Kidney (tissue), 13 donors: ENCODE measurements at regions not wholly inside any gene's neighbourhood (a gene's known extent, or its start where the extent isn't known, plus 50 kb on each side); places are given as distances from the start of the nearest gene placed in this dataset.
"Not testable (repeated sequence)": the region's sequence is repeated elsewhere in the genome, so short reads cannot be mapped to it uniquely, and the experiment has no call there.

Source experiments
- DNase-seq, 5 donors: peaks; one replicate each; pipeline ENCODE4 v3.0.0-alpha.2; 2013 to 2020
- FAIRE-seq: peaks from 2 replicates; lab custom pipeline; 2012; peaks lifted over from hg19 to GRCh38; lab: Jason Lieb, UNC
- H3K27ac ChIP-seq, 2 donors: one replicate each; pipeline ENCODE4 v1.7.0; 2013; ENCODE audit warnings: low read depth in 2 of 2, low read length in 2 of 2, inconsistent platforms in 1 of 2
- H3K27me3 ChIP-seq: one replicate; pipeline ENCODE4 v1.7.1; 2013; ENCODE audit warnings: low read length, inconsistent platforms; ENCODE audit not compliant: control insufficient read depth, insufficient read depth
- H3K36me3 ChIP-seq, 3 donors: one replicate each; pipeline versions ENCODE4 v1.7.0 to v1.7.1; 2013; ENCODE audit warnings: low read length in 3 of 3, control low read depth in 1 of 3, inconsistent platforms in 1 of 3; ENCODE audit not compliant: insufficient read depth in 3 of 3, control insufficient read depth in 2 of 3
- H3K4me1 ChIP-seq, 3 donors: one replicate each; pipeline versions ENCODE4 v1.7.0 to v1.7.1; 2013; ENCODE audit warnings: low read length in 3 of 3, inconsistent platforms in 1 of 3, low read depth in 1 of 3; ENCODE audit not compliant: control insufficient read depth in 2 of 3, insufficient read depth in 2 of 3
- H3K4me3 ChIP-seq, 3 donors: one replicate each; pipeline versions ENCODE4 v1.7.0 to v1.8.1; 2013; ENCODE audit warnings: low read length in 3 of 3, control low read depth in 1 of 3, inconsistent platforms in 1 of 3
- H3K9ac ChIP-seq, 3 donors: one replicate each; pipeline versions ENCODE4 v1.7.0 to v1.7.1; 2013; ENCODE audit warnings: low read length in 3 of 3, control low read depth in 1 of 3, inconsistent platforms in 1 of 3
- H3K9me3 ChIP-seq, 3 donors: one replicate each; pipeline versions ENCODE4 v1.7.0 to v1.7.1; 2013; ENCODE audit warnings: low read length in 3 of 3, control low read depth in 1 of 3, inconsistent platforms in 1 of 3; ENCODE audit not compliant: control insufficient read depth in 2 of 3, insufficient read depth in 1 of 3
- intact Hi-C: fragments of 100-400 bp; cut with DNase I; formaldehyde crosslinking; loops from one replicate; pipeline ENCODE4 v1.11.1; 2022
- TF ChIP-seq, protein P1 (sequence below): IDR thresholded peaks from 3 replicates; pipeline ENCODE4 v1.5.1; 2012; ENCODE audit warnings: mild to moderate bottlenecking, moderate library complexity, borderline replicate concordance; ENCODE audit not compliant: insufficient read depth; ENCODE audit errors: extremely low read depth
- donor health status: control.
- donor health status: control.
- donor health status: control.
- donor health status: control.
- donor health status: control.
- donor health status: DM: yes; HTN: yes; CAD: no.
- donor health status: Normal renal cell carcinoma (clear cell type).

- H3K9me3 ChIP-seq: no peaks in the 10 kb centered on the region
- no peak overlapping the region for H3K4me3 ChIP-seq
- intact Hi-C loops: no loop called here
- TF ChIP-seq, protein P1, sequence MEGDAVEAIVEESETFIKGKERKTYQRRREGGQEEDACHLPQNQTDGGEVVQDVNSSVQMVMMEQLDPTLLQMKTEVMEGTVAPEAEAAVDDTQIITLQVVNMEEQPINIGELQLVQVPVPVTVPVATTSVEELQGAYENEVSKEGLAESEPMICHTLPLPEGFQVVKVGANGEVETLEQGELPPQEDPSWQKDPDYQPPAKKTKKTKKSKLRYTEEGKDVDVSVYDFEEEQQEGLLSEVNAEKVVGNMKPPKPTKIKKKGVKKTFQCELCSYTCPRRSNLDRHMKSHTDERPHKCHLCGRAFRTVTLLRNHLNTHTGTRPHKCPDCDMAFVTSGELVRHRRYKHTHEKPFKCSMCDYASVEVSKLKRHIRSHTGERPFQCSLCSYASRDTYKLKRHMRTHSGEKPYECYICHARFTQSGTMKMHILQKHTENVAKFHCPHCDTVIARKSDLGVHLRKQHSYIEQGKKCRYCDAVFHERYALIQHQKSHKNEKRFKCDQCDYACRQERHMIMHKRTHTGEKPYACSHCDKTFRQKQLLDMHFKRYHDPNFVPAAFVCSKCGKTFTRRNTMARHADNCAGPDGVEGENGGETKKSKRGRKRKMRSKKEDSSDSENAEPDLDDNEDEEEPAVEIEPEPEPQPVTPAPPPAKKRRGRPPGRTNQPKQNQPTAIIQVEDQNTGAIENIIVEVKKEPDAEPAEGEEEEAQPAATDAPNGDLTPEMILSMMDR: no peak
- no peaks in the 10 kb centered on the region for H3K27me3 ChIP-seq
- no peak for FAIRE-seq
- DNase-seq: no peak
- no peak overlapping the region for H3K9ac ChIP-seq
- H3K27ac ChIP-seq: no peak overlapping the region
- H3K4me1 ChIP-seq: no peaks in the 10 kb centered on the region
- no peaks in the 10 kb centered on the region for H3K36me3 ChIP-seq
Observed at GRCh38 chr7:118418433-118418832, 193.9 kb downstream of the ANKRD7 start.

DNA sequence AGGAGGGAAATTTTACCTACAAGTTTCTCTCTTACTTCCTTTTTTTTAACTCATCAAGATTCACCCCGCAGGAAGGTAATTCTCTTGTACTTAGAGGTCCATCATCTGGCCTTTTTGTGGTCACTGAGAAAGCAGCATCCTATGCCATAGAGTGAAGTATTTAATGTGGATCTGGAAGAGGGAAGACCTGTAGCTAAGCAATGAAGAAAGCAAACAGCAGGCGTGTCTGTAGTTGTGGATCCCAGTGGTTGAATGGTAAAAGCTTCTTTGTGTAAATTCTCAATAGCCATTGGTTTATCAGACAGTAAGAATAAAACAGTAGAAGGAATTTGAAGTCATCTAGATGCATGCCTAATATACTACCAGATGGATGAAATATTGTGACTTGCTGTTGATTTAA, 196.4 kb downstream of the ANKRD7 start:
- no peaks in the 10 kb centered on the region for H3K27me3 ChIP-seq
- no peak overlapping the region for H3K4me3 ChIP-seq
- TF ChIP-seq, protein P1: no peak
- DNase-seq (no peak), FAIRE-seq (no peak)
- H3K9me3 ChIP-seq: no peaks in the 10 kb centered on the region
- H3K9ac ChIP-seq: no peak overlapping the region
- H3K27ac ChIP-seq: no peak overlapping the region
- H3K36me3 ChIP-seq: no peaks in the 10 kb centered on the region
- intact Hi-C loops: no loop called here
- H3K4me1 ChIP-seq: no peaks in the 10 kb centered on the region

GRCh38 chr7:118429141-118429540, 204.6 kb downstream of the ANKRD7 start:
- H3K9me3 ChIP-seq: peaks cover 0 to 5% (median 0%) of the 10 kb centered on the region in 3 donors
- no peaks in the 10 kb centered on the region for H3K4me1 ChIP-seq
- no peaks in the 10 kb centered on the region for H3K27me3 ChIP-seq
- FAIRE-seq (no peak), DNase-seq (no peak)
- no peak overlapping the region for H3K27ac ChIP-seq
- H3K9ac ChIP-seq: no peak overlapping the region
- TF ChIP-seq, protein P1: no peak
- intact Hi-C loops: no loop called here
- H3K36me3 ChIP-seq: no peaks in the 10 kb centered on the region
- no peak overlapping the region for H3K4me3 ChIP-seq

DNA sequence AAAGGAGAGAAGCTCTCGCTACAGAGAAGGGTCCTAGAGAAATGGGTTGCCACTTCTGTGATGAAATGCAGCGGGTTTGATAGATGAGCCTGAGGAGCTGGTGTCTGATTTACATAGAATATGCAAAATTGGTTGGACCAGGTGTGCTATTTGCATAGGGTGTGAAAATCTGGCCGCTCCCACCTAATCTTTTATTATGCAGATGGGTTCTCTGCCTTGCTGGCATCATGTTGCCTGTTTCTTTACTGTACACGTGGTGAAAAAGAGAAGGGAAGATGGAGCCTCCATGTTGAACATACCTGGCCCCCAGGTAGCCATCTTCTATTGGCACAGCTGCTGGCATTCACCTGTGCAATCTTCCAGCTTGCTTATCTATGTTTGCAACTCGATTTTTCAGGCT, 212.2 kb downstream of the ANKRD7 start:
- H3K27ac ChIP-seq: no peak overlapping the region
- peaks cover 0 to 9% (median 0%) of the 10 kb centered on the region in 3 donors for H3K9me3 ChIP-seq
- H3K9ac ChIP-seq: no peak overlapping the region
- no peaks in the 10 kb centered on the region for H3K36me3 ChIP-seq
- no peaks in the 10 kb centered on the region for H3K27me3 ChIP-seq
- no peak overlapping the region for H3K4me3 ChIP-seq
- DNase-seq (no peak), FAIRE-seq (no peak)
- H3K4me1 ChIP-seq: no peaks in the 10 kb centered on the region
- intact Hi-C loops: no loop called here
- TF ChIP-seq, protein P1: no peak

DNA sequence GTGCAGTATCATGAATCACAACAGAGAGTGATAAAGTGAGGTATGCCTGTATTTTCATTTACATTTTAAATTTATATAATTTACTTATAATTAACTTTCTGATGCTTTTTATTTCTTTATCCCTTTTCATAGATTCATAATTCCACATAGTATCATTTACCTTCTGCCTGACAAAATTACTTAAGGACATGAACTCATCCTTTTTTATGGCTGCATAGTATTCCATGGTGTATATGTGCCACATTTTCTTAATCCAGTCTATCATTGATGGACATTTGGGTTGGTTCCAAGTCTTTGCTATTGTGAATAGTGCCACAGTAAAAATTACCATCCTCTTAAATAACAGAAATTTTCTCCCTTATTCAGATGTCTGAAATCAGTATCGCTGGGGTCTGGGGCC, 224.5 kb downstream of the ANKRD7 start:
- H3K27ac ChIP-seq, FAIRE-seq, DNase-seq, H3K9me3 ChIP-seq, H3K9ac ChIP-seq, H3K27me3 ChIP-seq, H3K4me1 ChIP-seq, H3K4me3 ChIP-seq, intact Hi-C loops, H3K36me3 ChIP-seq: not testable (repeated sequence)
